ENCODE measurements at regions not wholly inside any gene's neighbourhood (a gene's known extent, or its start where the extent isn't known, plus 50 kb on each side); places are given as distances from the start of the nearest gene placed in this dataset.

- H3K4me3 ChIP-seq (ENCODE audit: insufficient read depth, low read depth, low read length): no peak overlapping the region
- no peak overlapping the region for H3K23ac ChIP-seq (ENCODE audit: low read depth, low read length)
- no peak overlapping the region for H2AK5ac ChIP-seq (ENCODE audit: low read depth, low read length)
- dilution Hi-C loops (cut with HindIII; ENCODE audit: low sequenced_read_pairs, unreplicated experiment) (no loop called here), intact Hi-C loops (cut with micrococcal nuclease) (no loop called here), in situ Hi-C loops (cut with MboI; ENCODE audit: low sequenced_read_pairs) (no loop called here)
- H3K56ac ChIP-seq (ENCODE audit: extremely low read depth, insufficient read depth, low read length): no peak overlapping the region
- no peaks in the 10 kb centered on the region for H3K9me3 ChIP-seq (ENCODE audit: control insufficient read depth, insufficient read depth, low read length)
- TF ChIP-seq MAFK (IDR thresholded peaks at IDR 0.05; ENCODE audit: low read depth, low read length) (no peak), CEBPB (IDR thresholded peaks at IDR 0.05; ENCODE audit: low read depth, low read length) (no peak), CTCF (conservative IDR thresholded peaks at IDR 0.05; ENCODE audit: low read depth, low read length) (no peak), USF2 (IDR thresholded peaks at IDR 0.05; ENCODE audit: low read depth, low read length) (no peak), ELK1 (IDR thresholded peaks at IDR 0.05; ENCODE audit: borderline replicate concordance, low read depth, low read length) (no peak), POLR2A (IDR thresholded peaks at IDR 0.05; ENCODE audit: low read depth, low read length) (no peak), MXI1 (IDR thresholded peaks at IDR 0.05; ENCODE audit: borderline replicate concordance, low read depth, low read length) (no peak), FOS (IDR thresholded peaks at IDR 0.05; ENCODE audit: low read depth, low read length) (no peak), RCOR1 (IDR thresholded peaks at IDR 0.05; ENCODE audit: insufficient replicate concordance, low read length) (no peak), MAZ (IDR thresholded peaks at IDR 0.05; ENCODE audit: borderline replicate concordance, low read depth, low read length) (no peak), RAD21 (IDR thresholded peaks at IDR 0.05; ENCODE audit: low read length) (no peak), CHD1 (IDR thresholded peaks at IDR 0.05; ENCODE audit: low read depth, low read length) (no peak), NFE2L2 (IDR thresholded peaks at IDR 0.05; ENCODE audit: low read depth, low read length) (no peak)
- 83% methylated on average over 3 of the region's 8 CpGs; no CpG with 5 or more reads in 1 of the 2 experiments for WGBS, 2 experiments (ENCODE audit: extremely low coverage in 2 of 2, insufficient read length in 1 of 2)
- DNase-seq: peak; percentile 41
- H2BK5ac ChIP-seq (ENCODE audit: low read depth, low read length, poor library complexity, severe bottlenecking): no peak overlapping the region
- H4K8ac ChIP-seq (ENCODE audit: low read depth in 2 of 2, low read length in 2 of 2): no peak overlapping the region
- no peak overlapping the region for H3K14ac ChIP-seq (replicated peaks; ENCODE audit: low read depth, low read length)
- H4K20me1 ChIP-seq (ENCODE audit: insufficient read depth, low read length): no peaks in the 10 kb centered on the region
- no peak overlapping the region for H3K27ac ChIP-seq (ENCODE audit: insufficient read depth, low read length)
- no TSS peak for BruUV-seq (replicated peaks)
- H3K4ac ChIP-seq (ENCODE audit: low read depth, low read length): no peak overlapping the region
- no peak overlapping the region for H3K18ac ChIP-seq (ENCODE audit: low read depth, low read length)
- H3K9me1 ChIP-seq (ENCODE audit: insufficient read depth, low read length): no peaks in the 10 kb centered on the region; the same call in none of the 2 replicates
- H2AFZ ChIP-seq (replicated peaks; ENCODE audit: low read length, poor library complexity): no peak overlapping the region
- ChIA-PET POLR2A (ENCODE audit: unreplicated experiment) (no interaction called here), CTCF (no interaction called here)
- no peak overlapping the region for H2BK20ac ChIP-seq (ENCODE audit: low read depth, low read length)
- H4K91ac ChIP-seq (ENCODE audit: insufficient read depth, low read depth, low read length): no peak overlapping the region
- ATAC-seq (ENCODE audit: low read depth): peak; percentile 32
- H3K27me3 ChIP-seq (ENCODE audit: control insufficient read depth, insufficient read depth, low read length): peaks cover 29% of the 10 kb centered on the region
- no peak overlapping the region for H3K9ac ChIP-seq (ENCODE audit: low read depth, low read length)
- no peaks in the 10 kb centered on the region for H3K79me1 ChIP-seq (ENCODE audit: low read depth in 1 of 2, low read length in 2 of 2)
- H2BK120ac ChIP-seq (ENCODE audit: low read depth, low read length): no peak overlapping the region
- H2AK9ac ChIP-seq (replicated peaks; ENCODE audit: low read depth, low read length, poor library complexity): no peak overlapping the region
- H4K5ac ChIP-seq (ENCODE audit: low read depth, low read length): no peak overlapping the region
- H3K36me3 ChIP-seq (ENCODE audit: control insufficient read depth, insufficient read depth, low read length): no peaks in the 10 kb centered on the region
- H3K4me2 ChIP-seq (ENCODE audit: low read depth, low read length): no peak overlapping the region
- no peaks in the 10 kb centered on the region; the same call in 1 of the 2 replicates for H3K4me1 ChIP-seq (ENCODE audit: control insufficient read depth, insufficient read depth, low read length)
- no peak overlapping the region for H2BK15ac ChIP-seq (ENCODE audit: low read depth, low read length)
These were observed 253.3 kb downstream of the FAM43A start for GRCh38 chr3:194938845-194939531.

All from IMR-90 (cell line).